Smooth muscle cell (in vitro differentiated cells): ENCODE measurements at regions not wholly inside any gene's neighbourhood (a gene's known extent, or its start where the extent isn't known, plus 50 kb on each side); places are given as distances from the start of the nearest gene placed in this dataset.
A peak's percentile ranks its signal among the peaks of the same experiment; 100 is the strongest.

Experiments used
- DNase-seq: peaks from one replicate; lab custom pipeline; 2025; ENCODE audit not compliant: unreplicated experiment; lab: John Stamatoyannopoulos, UW
- H2AFZ ChIP-seq: fragments of 200-600 bp; sonication (generic); 2 replicates; pipeline ENCODE4 v1.6.0; 2016; ENCODE audit warnings: antibody characterized with exemption, low read depth, mild to moderate bottlenecking
- H3F3A ChIP-seq: fragments of 200-600 bp; sonication (generic); 2 replicates; pipeline ENCODE4 v1.6.0; 2017; ENCODE audit warnings: antibody characterized with exemption, low read depth
- H3K27ac ChIP-seq: fragments of 200-600 bp; sonication (generic); 2 replicates; pipeline ENCODE4 v1.5.1; 2016; ENCODE audit warnings: low read depth, mild to moderate bottlenecking
- H3K27me3 ChIP-seq: fragments of 200-600 bp; sonication (generic); 2 replicates; pipeline ENCODE4 v1.6.1; 2016; ENCODE audit warnings: low read depth, mild to moderate bottlenecking
- H3K36me3 ChIP-seq: fragments of 200-600 bp; sonication (generic); 2 replicates; pipeline ENCODE4 v1.5.1; 2016; ENCODE audit warnings: low read depth
- H3K4me1 ChIP-seq: fragments of 200-600 bp; sonication (generic); 2 replicates; pipeline ENCODE4 v1.5.1; 2016; ENCODE audit warnings: low read depth
- H3K4me2 ChIP-seq: fragments of 200-600 bp; sonication (generic); 2 replicates; pipeline ENCODE4 v1.6.0; 2016; ENCODE audit warnings: mild to moderate bottlenecking
- H3K4me3 ChIP-seq: fragments of 200-600 bp; sonication (generic); 2 replicates; pipeline ENCODE4 v1.5.1; 2016; ENCODE audit warnings: mild to moderate bottlenecking
- H3K79me2 ChIP-seq: fragments of 200-600 bp; sonication (generic); 2 replicates; pipeline ENCODE4 v1.6.0; 2016; ENCODE audit warnings: low read depth, mild to moderate bottlenecking
- H3K9ac ChIP-seq: fragments of 200-600 bp; sonication (generic); 2 replicates; pipeline ENCODE4 v1.6.0; 2016; ENCODE audit warnings: low read depth
- H3K9me3 ChIP-seq: fragments of 200-600 bp; sonication (generic); replicated peaks from 2 replicates; pipeline ENCODE4 v1.5.1; 2016; ENCODE audit warnings: low read depth
- H4K20me1 ChIP-seq: fragments of 200-600 bp; sonication (generic); 2 replicates; pipeline ENCODE4 v1.6.0; 2016; ENCODE audit warnings: low read depth
- WGBS: methylation state at CpG from one replicate; pipeline ENCODE4 v1.1.7; 2016; ENCODE audit warnings: low lambda C conversion rate; 5-methylcytosine and 5-hydroxymethylcytosine counted together
- TF ChIP-seq, protein P1 (sequence below): fragments of 200-600 bp; sonication (generic); IDR thresholded peaks from 2 replicates; pipeline ENCODE4 v1.5.1; 2017; ENCODE audit warnings: borderline replicate concordance, mild to moderate bottlenecking, antibody characterized with exemption; ENCODE audit not compliant: insufficient read depth, poor library complexity, severe bottlenecking

- Histone ChIP-seq H3K4me2 (peak overlapping the region; percentile 19), H3F3A (peaks cover 29% of the 10 kb centered on the region), H3K79me2 (no peaks in the 10 kb centered on the region), H3K4me3 (no peak overlapping the region), H3K9me3 (no peaks in the 10 kb centered on the region), H3K27ac (peak overlapping the region; percentile 98), H3K4me1 (peaks cover 32% of the 10 kb centered on the region), H4K20me1 (no peaks in the 10 kb centered on the region), H3K9ac (no peak overlapping the region), H3K36me3 (no peaks in the 10 kb centered on the region), H2AFZ (no peak overlapping the region), H3K27me3 (no peaks in the 10 kb centered on the region)
- DNase-seq: no peak
- 86% methylated on average over 4 of the region's 4 CpGs for WGBS
- TF ChIP-seq, protein P1, sequence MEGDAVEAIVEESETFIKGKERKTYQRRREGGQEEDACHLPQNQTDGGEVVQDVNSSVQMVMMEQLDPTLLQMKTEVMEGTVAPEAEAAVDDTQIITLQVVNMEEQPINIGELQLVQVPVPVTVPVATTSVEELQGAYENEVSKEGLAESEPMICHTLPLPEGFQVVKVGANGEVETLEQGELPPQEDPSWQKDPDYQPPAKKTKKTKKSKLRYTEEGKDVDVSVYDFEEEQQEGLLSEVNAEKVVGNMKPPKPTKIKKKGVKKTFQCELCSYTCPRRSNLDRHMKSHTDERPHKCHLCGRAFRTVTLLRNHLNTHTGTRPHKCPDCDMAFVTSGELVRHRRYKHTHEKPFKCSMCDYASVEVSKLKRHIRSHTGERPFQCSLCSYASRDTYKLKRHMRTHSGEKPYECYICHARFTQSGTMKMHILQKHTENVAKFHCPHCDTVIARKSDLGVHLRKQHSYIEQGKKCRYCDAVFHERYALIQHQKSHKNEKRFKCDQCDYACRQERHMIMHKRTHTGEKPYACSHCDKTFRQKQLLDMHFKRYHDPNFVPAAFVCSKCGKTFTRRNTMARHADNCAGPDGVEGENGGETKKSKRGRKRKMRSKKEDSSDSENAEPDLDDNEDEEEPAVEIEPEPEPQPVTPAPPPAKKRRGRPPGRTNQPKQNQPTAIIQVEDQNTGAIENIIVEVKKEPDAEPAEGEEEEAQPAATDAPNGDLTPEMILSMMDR: no peak
Measured at GRCh38 chr2:237260686-237261085, 153.3 kb downstream of the COL6A3 start.

GRCh38 chr2:237261327-237261726, 152.6 kb downstream of the COL6A3 start:
- H2AFZ ChIP-seq: no peak overlapping the region
- DNase-seq: no peak
- H3K9ac ChIP-seq: no peak overlapping the region
- peak overlapping the region; percentile 98 for H3K27ac ChIP-seq
- H3F3A ChIP-seq: peaks cover 29% of the 10 kb centered on the region
- no peaks in the 10 kb centered on the region for H3K27me3 ChIP-seq
- no peaks in the 10 kb centered on the region for H3K9me3 ChIP-seq
- no peaks in the 10 kb centered on the region for H3K79me2 ChIP-seq
- TF ChIP-seq, protein P1: no peak
- no peaks in the 10 kb centered on the region for H3K36me3 ChIP-seq
- peaks cover 30% of the 10 kb centered on the region for H3K4me1 ChIP-seq
- H3K4me3 ChIP-seq: no peak overlapping the region
- H4K20me1 ChIP-seq: no peaks in the 10 kb centered on the region
- WGBS: 51% methylated on average over 3 of the region's 3 CpGs
- H3K4me2 ChIP-seq: no peak overlapping the region

DNA sequence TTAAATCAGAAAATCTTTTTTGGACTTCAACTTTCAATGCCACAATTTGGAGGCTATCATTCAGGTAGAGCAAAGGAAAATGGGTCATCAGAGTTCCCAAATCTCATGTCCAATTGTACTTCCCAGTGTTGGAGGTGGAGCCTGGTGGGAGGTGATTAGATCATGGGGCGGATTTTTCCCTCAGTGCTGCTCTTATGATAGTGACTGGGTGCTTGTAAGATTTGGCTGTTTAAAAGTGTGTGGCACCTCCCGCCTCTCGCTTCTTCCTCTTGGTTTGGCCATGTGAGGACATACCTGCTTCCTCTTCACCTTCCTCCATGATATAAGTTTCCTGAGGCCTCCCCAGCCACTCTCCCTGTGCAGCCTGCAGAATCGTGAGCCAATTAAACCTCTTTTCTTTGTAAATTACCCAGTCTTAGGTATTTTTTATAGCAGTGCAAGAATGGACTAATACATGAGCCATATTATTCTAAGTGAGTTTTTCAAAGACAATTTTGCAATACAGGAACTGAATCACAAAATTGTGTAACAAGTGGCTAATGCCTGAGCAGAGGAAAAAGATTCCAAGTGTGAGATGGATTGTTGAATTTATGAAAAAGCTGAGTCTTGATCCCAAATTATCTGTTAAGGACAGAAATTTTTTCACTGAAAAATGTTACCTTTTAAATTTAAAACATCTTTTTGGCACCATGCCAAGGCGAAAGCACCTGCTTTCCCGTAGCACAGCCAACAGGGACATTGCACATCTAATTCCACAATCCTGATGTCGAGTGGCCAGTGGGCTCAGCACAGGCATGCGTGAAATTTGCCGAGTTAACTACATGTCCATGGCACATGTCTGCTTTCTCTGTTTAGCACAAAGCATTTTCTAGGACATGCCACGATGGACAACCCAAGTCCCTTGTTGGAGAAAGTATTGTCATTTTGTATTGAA, 150.9 kb downstream of the COL6A3 start:
- Histone ChIP-seq H3K4me3 (no peak overlapping the region), H2AFZ (no peak overlapping the region), H3F3A (peaks cover 29% of the 10 kb centered on the region), H3K27me3 (no peaks in the 10 kb centered on the region), H3K9ac (no peak overlapping the region), H3K4me2 (peak overlapping the region; percentile 35), H3K4me1 (peaks cover 21% of the 10 kb centered on the region), H3K9me3 (no peaks in the 10 kb centered on the region), H4K20me1 (no peaks in the 10 kb centered on the region), H3K27ac (peak overlapping the region; percentile 98), H3K79me2 (no peaks in the 10 kb centered on the region), H3K36me3 (no peaks in the 10 kb centered on the region)
- WGBS: 86% methylated on average over 10 of the region's 10 CpGs
- TF ChIP-seq, protein P1: no peak
- no peak for DNase-seq
